H9 (cell line): ENCODE measurements at regions not wholly inside any gene's neighbourhood (a gene's known extent, or its start where the extent isn't known, plus 50 kb on each side); places are given as distances from the start of the nearest gene placed in this dataset.
A peak's percentile ranks its signal among the peaks of the same experiment; 100 is the strongest.

Experiments
- DNase-seq: peaks from one replicate; pipeline ENCODE4 v3.0.0-alpha.2; 2017
- H2AFZ ChIP-seq: one replicate; pipeline ENCODE4 v1.6.1; 2013; ENCODE audit warnings: mild to moderate bottlenecking, low read length, control low read depth, moderate library complexity
- H2AK5ac ChIP-seq: 2 replicates; pipeline ENCODE4 v1.6.1; 2013; ENCODE audit warnings: low read length, control low read depth, mixed read lengths; ENCODE audit not compliant: insufficient read length
- H2BK120ac ChIP-seq: one replicate; pipeline ENCODE4 v1.6.1; 2013; ENCODE audit warnings: low read depth, mild to moderate bottlenecking, low read length, control low read depth, inconsistent platforms; ENCODE audit not compliant: poor library complexity, severe bottlenecking
- H2BK12ac ChIP-seq: 2 replicates; pipeline ENCODE4 v1.6.1; 2013; ENCODE audit warnings: low read length, control low read depth, mixed read lengths, low read depth; ENCODE audit not compliant: insufficient read length
- H2BK15ac ChIP-seq: 2 replicates; pipeline ENCODE4 v1.6.1; 2013; ENCODE audit warnings: low read depth, low read length, control low read depth
- H2BK20ac ChIP-seq: one replicate; pipeline ENCODE4 v1.6.1; 2013; ENCODE audit warnings: low read depth, mild to moderate bottlenecking, low read length, control low read depth, inconsistent platforms; ENCODE audit not compliant: poor library complexity, severe bottlenecking
- H2BK5ac ChIP-seq: 2 replicates; pipeline ENCODE4 v1.6.1; 2013; ENCODE audit warnings: low read length, control low read depth, mixed read lengths; ENCODE audit not compliant: insufficient read length
- H3K14ac ChIP-seq: 2 replicates; pipeline ENCODE4 v1.6.1; 2013; ENCODE audit warnings: low read length, control low read depth; ENCODE audit not compliant: insufficient read depth
- H3K18ac ChIP-seq: 2 replicates; pipeline ENCODE4 v1.6.1; 2013; ENCODE audit warnings: low read depth, mild to moderate bottlenecking, mixed read lengths, low read length, control low read depth; ENCODE audit not compliant: insufficient read length
- H3K23ac ChIP-seq: 2 replicates; pipeline ENCODE4 v1.6.1; 2013; ENCODE audit warnings: low read length, control low read depth, mixed read lengths, low read depth; ENCODE audit not compliant: insufficient read length
- H3K23me2 ChIP-seq: 2 replicates; pipeline ENCODE4 v1.6.1; 2013; ENCODE audit warnings: low read depth, mild to moderate bottlenecking, mixed read lengths, low read length, control low read depth; ENCODE audit not compliant: insufficient read length, poor library complexity, severe bottlenecking
- H3K27ac ChIP-seq: 2 replicates; pipeline ENCODE4 v1.5.1; 2013; ENCODE audit warnings: low read length, control low read depth, mixed read lengths, low read depth; ENCODE audit not compliant: insufficient read length
- H3K27me3 ChIP-seq: 2 replicates; pipeline ENCODE4 v1.6.1; 2013; ENCODE audit warnings: low read length, control low read depth, inconsistent platforms; ENCODE audit not compliant: insufficient read depth
- H3K4ac ChIP-seq: 2 replicates; pipeline ENCODE4 v1.6.1; 2013; ENCODE audit warnings: low read depth, mild to moderate bottlenecking, control low read depth, inconsistent platforms, low read length, moderate library complexity
- H3K4me1 ChIP-seq: 2 replicates; pipeline ENCODE4 v1.6.1; 2013; ENCODE audit warnings: low read length, control low read depth, inconsistent platforms; ENCODE audit not compliant: insufficient read depth
- H3K4me2 ChIP-seq: 2 replicates; pipeline ENCODE4 v1.6.1; 2013; ENCODE audit warnings: low read length, control low read depth, mixed read lengths; ENCODE audit not compliant: insufficient read length, insufficient read depth
- H3K56ac ChIP-seq: 2 replicates; pipeline ENCODE4 v1.6.1; 2013; ENCODE audit warnings: low read depth, mild to moderate bottlenecking, mixed read lengths, low read length, control low read depth; ENCODE audit not compliant: insufficient read length
- H3K79me1 ChIP-seq: 2 replicates; pipeline ENCODE4 v1.6.1; 2013; ENCODE audit warnings: low read depth, mild to moderate bottlenecking, moderate library complexity, low read length, control low read depth, inconsistent platforms; ENCODE audit not compliant: insufficient read depth, poor library complexity, severe bottlenecking
- H3K79me2 ChIP-seq: 2 replicates; pipeline ENCODE4 v1.6.1; 2013; ENCODE audit warnings: low read length, control low read depth, inconsistent platforms; ENCODE audit not compliant: insufficient read depth
- H3K9ac ChIP-seq: 2 replicates; pipeline ENCODE4 v1.6.1; 2013; ENCODE audit warnings: low read length, control low read depth, mixed read lengths; ENCODE audit not compliant: insufficient read length; ENCODE audit errors: extremely low read depth
- H3K9me3 ChIP-seq: one replicate; pipeline ENCODE4 v1.6.1; 2013; ENCODE audit warnings: low read depth, low read length, inconsistent platforms; ENCODE audit not compliant: control insufficient read depth
- H3T11ph ChIP-seq: one replicate; pipeline ENCODE4 v1.6.1; 2013; ENCODE audit warnings: mild to moderate bottlenecking, low read length, control low read depth, inconsistent platforms
- H4K20me1 ChIP-seq: one replicate; pipeline ENCODE4 v1.6.1; 2013; ENCODE audit not compliant: control insufficient read depth, insufficient read length, insufficient read depth
- H4K5ac ChIP-seq: 2 replicates; pipeline ENCODE4 v1.6.1; 2013; ENCODE audit warnings: low read depth, mild to moderate bottlenecking, mixed read lengths, low read length, control low read depth; ENCODE audit not compliant: insufficient read length
- H4K8ac ChIP-seq: replicated peaks from 2 replicates; pipeline ENCODE4 v1.6.1; 2013; ENCODE audit warnings: low read length, control low read depth, mixed read lengths, low read depth; ENCODE audit not compliant: insufficient read length
- H4K91ac ChIP-seq: 2 replicates; pipeline ENCODE4 v1.6.1; 2013; ENCODE audit warnings: low read depth, mild to moderate bottlenecking, moderate library complexity, mixed read lengths, low read length, control low read depth; ENCODE audit not compliant: insufficient read length
- H3K27ac Mint-ChIP-seq, 3 experiments: 2 replicates in 2 of 3; 3 replicates in 1 of 3; pipeline ENCODE4 v1.8.0; 2020 to 2021; ENCODE audit warnings: mixed read lengths in 3 of 3, mild to moderate bottlenecking in 1 of 3, moderate library complexity in 1 of 3
- H3K27me3 Mint-ChIP-seq: 2 replicates; pipeline ENCODE4 v1.8.0; 2021; ENCODE audit warnings: low read depth, mild to moderate bottlenecking, moderate library complexity, mixed read lengths
- H3K36me3 Mint-ChIP-seq, 3 experiments: 2 replicates in 2 of 3; 3 replicates in 1 of 3; pipeline ENCODE4 v1.8.0; 2020 to 2021; ENCODE audit warnings: low read depth in 3 of 3, mixed read lengths in 3 of 3; ENCODE audit not compliant: insufficient read depth in 1 of 3
- H3K4me1 Mint-ChIP-seq, 2 experiments: 2 replicates each; pipeline ENCODE4 v1.8.0; 2020; ENCODE audit warnings: mixed read lengths in 2 of 2
- H3K4me3 Mint-ChIP-seq, 2 experiments: 2 replicates in 1 of 2; 3 replicates in 1 of 2; pipeline ENCODE4 v1.8.0; 2020 to 2021; ENCODE audit warnings: mild to moderate bottlenecking in 2 of 2, mixed read lengths in 2 of 2, moderate library complexity in 1 of 2
- H3K9me3 Mint-ChIP-seq, 2 experiments: 2 replicates in 1 of 2; 3 replicates in 1 of 2; pipeline ENCODE4 v1.8.0; 2020; ENCODE audit warnings: mild to moderate bottlenecking in 2 of 2, mixed read lengths in 2 of 2, moderate library complexity in 1 of 2
- WGBS: extraction: QIAGEN DNeasy Blood & Tissue Kit; methylation state at CpG from one replicate; pipeline ENCODE4 v1.1.7; 2013; ENCODE audit warnings: missing lambda C conversion rate, low lambda C conversion rate, mixed read lengths; ENCODE audit not compliant: insufficient read length; ENCODE audit errors: extremely low coverage; 5-methylcytosine and 5-hydroxymethylcytosine counted together
- TF ChIP-seq, protein P1 (sequence below): fragments of 200-600 bp; sonication (generic); conservative IDR thresholded peaks from 3 replicates; pipeline ENCODE4 v1.8.0; 2021; ENCODE audit warnings: antibody characterized with exemption, mild to moderate bottlenecking

- Histone ChIP-seq H3K79me2 (no peaks in the 10 kb centered on the region), H3K4ac (no peak overlapping the region), H3K4me2 (no peak overlapping the region), H3K14ac (no peak overlapping the region), H2BK12ac (no peak overlapping the region), H3T11ph (no peak overlapping the region), H3K4me1 (no peaks in the 10 kb centered on the region), H2BK120ac (no peak overlapping the region), H3K9ac (no peak overlapping the region), H3K23ac (no peak overlapping the region), H2BK20ac (no peak overlapping the region), H3K79me1 (no peaks in the 10 kb centered on the region), H2AFZ (no peak overlapping the region), H2BK5ac (no peak overlapping the region), H3K18ac (no peak overlapping the region), H3K27ac (no peak overlapping the region), H4K5ac (no peak overlapping the region), H3K27me3 (no peaks in the 10 kb centered on the region), H4K20me1 (no peaks in the 10 kb centered on the region), H4K8ac (no peak overlapping the region), H3K23me2 (no peaks in the 10 kb centered on the region), H3K56ac (no peak overlapping the region), H3K9me3 (no peaks in the 10 kb centered on the region), H2AK5ac (no peak overlapping the region), H2BK15ac (no peak overlapping the region), H4K91ac (no peak overlapping the region)
- peak; percentile 18 for DNase-seq
- H3K4me1 Mint-ChIP-seq = peaks cover 8 to 16% of the 10 kb centered on the region in 2 experiments
- WGBS = no CpG with 5 or more reads among the region's 8 CpGs
- TF ChIP-seq, protein P1, sequence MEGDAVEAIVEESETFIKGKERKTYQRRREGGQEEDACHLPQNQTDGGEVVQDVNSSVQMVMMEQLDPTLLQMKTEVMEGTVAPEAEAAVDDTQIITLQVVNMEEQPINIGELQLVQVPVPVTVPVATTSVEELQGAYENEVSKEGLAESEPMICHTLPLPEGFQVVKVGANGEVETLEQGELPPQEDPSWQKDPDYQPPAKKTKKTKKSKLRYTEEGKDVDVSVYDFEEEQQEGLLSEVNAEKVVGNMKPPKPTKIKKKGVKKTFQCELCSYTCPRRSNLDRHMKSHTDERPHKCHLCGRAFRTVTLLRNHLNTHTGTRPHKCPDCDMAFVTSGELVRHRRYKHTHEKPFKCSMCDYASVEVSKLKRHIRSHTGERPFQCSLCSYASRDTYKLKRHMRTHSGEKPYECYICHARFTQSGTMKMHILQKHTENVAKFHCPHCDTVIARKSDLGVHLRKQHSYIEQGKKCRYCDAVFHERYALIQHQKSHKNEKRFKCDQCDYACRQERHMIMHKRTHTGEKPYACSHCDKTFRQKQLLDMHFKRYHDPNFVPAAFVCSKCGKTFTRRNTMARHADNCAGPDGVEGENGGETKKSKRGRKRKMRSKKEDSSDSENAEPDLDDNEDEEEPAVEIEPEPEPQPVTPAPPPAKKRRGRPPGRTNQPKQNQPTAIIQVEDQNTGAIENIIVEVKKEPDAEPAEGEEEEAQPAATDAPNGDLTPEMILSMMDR = no peak
- no peaks in the 10 kb centered on the region; a peak in 1 of 7 replicates for H3K36me3 Mint-ChIP-seq
- H3K9me3 Mint-ChIP-seq = peaks cover 3 to 6% of the 10 kb centered on the region in 2 experiments; a peak in 4 of 5 replicates
- H3K4me3 Mint-ChIP-seq = no peak overlapping the region
- peak overlapping the region in 1 of 3 experiments; percentile 18; a peak in 1 of 7 replicates for H3K27ac Mint-ChIP-seq
- no peaks in the 10 kb centered on the region; the same call in 1 of the 2 replicates for H3K27me3 Mint-ChIP-seq
These were observed 57.5 kb upstream of the EPS8L3 start for GRCh38 chr1:109821221-109821669.
